GM10266 (cell line): ENCODE measurements at regions not wholly inside any gene's neighbourhood (a gene's known extent, or its start where the extent isn't known, plus 50 kb on each side); places are given as distances from the start of the nearest gene placed in this dataset.

Source experiments
- DNase-seq: peaks from one replicate; pipeline ENCODE4 v3.0.0; 2012; ENCODE audit errors: extremely low spot score
- CTCF ChIP-seq: IDR thresholded peaks from 2 replicates; pipeline ENCODE4 v1.5.1; 2012; ENCODE audit warnings: mild to moderate bottlenecking, low read depth; ENCODE audit not compliant: control insufficient read depth, insufficient read depth; ENCODE audit errors: missing control alignments

- no peak for TF ChIP-seq CTCF
Observed at GRCh38 chr3:81105206-81105605, 656.2 kb downstream of the GBE1 start.

DNA sequence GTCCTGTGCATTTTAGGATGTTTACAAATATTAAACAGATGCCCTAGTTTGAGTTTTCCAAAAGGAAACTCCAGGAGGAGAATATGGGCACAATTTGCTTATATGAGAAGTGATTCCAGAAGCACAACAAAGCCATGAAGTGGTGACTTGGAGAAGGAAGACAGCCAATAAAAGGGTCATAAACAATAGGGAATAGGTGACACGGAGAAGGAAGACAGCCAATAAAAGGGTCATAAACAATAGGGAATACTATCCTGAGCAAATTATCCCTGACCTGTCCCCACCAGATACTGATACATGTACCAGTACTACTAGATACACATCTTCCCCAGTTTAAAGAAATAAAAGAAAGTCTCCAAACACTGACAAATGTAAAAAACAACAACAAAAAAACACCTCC lies 663.6 kb downstream of the GBE1 start:
- no peak for DNase-seq
- no peak for TF ChIP-seq CTCF

More at GRCh38 chr3:81105206-81105605, 656.2 kb downstream of the GBE1 start:
- no peak for DNase-seq

DNA sequence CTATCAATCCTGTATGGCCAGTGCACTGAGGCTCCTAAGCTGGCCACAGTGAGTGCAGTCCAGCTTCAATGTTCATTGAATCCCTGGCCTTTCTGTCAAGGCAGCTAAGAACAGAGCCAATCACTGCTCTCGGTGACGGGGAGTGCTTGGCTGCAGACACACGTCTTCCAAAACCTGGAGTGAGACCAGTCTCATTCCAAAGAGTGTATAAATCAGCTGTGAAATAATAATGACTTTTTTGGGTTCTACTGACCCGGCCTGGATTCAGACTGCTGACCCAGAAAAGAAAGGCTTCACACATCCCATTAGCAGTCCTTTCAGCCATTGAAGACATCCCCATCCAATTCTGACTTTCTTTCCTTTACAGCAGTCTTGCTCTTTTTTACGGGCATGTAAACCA lies 665.5 kb downstream of the GBE1 start:
- no peak for DNase-seq
- no peak for TF ChIP-seq CTCF

- no peak for TF ChIP-seq CTCF
Observed at GRCh38 chr3:81094986-81095385, 666.5 kb downstream of the GBE1 start.

DNA sequence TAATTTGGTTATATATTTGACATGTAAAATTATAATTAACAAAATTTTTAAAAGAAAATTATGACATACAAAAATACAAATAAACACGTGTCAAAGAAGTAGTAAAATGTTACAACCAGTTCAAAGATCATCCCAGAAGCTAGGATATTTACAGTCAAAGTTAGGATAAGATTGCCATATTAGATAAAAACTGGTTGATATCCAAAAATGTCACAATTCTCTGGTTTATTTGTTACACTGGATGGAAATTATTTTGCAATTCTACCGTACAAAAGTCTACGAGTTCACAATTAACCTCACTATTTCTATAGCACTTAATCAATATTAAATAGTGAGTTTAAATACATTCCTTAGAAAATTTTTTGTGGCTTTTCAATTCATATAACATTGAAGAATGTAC lies 673.8 kb downstream of the GBE1 start:
- TF ChIP-seq CTCF: no peak
- DNase-seq: no peak

More at GRCh38 chr3:81094986-81095385, 666.5 kb downstream of the GBE1 start:
- no peak for DNase-seq

GRCh38 chr3:81086348-81086747 lies 675.1 kb downstream of the GBE1 start:
- no peak for DNase-seq
- TF ChIP-seq CTCF: no peak

GRCh38 chr3:81080608-81081007 lies 680.8 kb downstream of the GBE1 start:
- no peak for TF ChIP-seq CTCF
- DNase-seq: no peak
